ENCODE measurements at regions not wholly inside any gene's neighbourhood (a gene's known extent, or its start where the extent isn't known, plus 50 kb on each side); places are given as distances from the start of the nearest gene placed in this dataset.

- TF ChIP-seq GATA2 (IDR thresholded peaks at IDR 0.05; ENCODE audit: low read depth, low read length): no peak
- no peak for TF ChIP-seq GATA3 (IDR thresholded peaks at IDR 0.05; ENCODE audit: low read depth, low read length)
These were observed 375.6 kb downstream of the SOX9 start for GRCh38 chr17:72496461-72496860.
